ENCODE measurements at regions not wholly inside any gene's neighbourhood (a gene's known extent, or its start where the extent isn't known, plus 50 kb on each side); places are given as distances from the start of the nearest gene placed in this dataset.
A peak's percentile ranks its signal among the peaks of the same experiment; 100 is the strongest.
"Not testable (repeated sequence)": the region's sequence is repeated elsewhere in the genome, so short reads cannot be mapped to it uniquely, and the experiment has no call there.

GRCh38 chr18:60319129-60319528 is 53.4 kb downstream of the MC4R start:
- DNase-seq, result no peak

- DNase-seq, result no peak
These were observed 60.8 kb downstream of the MC4R start for GRCh38 chr18:60311676-60312360.

DNA sequence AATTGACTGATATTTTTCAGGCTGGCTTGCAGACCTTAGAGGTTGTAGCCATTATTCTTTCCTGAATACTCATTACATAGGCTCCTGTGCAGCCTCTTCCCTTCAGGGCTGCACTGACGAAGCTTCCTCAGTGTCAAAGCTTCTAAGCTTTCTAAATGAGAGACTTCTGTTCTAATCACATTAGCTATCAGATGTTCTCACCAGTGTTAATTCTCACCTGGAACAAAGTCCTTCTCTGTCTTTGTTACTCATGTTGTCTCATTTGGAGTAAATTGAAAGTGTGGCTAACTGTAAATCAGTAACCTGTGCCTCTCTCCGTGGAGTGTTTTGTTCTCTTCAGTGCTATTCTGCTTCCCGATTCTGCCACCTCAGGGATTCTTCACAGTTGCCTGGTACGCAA is 76.9 kb downstream of the MC4R start:
- no peak for DNase-seq

DNA sequence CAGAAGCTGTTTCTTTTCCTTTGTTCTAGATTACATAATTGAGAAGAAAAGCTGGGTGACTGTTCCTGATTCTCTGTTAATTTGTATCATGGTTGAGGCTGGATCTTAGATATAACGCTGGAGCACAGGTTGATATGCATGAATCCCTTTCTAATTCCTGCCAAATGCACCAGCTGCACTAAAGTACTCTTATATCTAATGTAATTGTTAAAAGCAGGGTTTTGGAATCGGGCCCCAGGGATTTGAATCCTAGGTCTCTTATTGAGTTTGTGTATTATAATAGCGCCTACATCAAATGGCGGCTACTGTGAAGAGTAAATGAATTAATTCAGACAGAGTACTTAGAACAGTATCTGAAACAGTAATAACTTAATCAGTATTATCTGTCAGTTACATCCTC is 80.4 kb downstream of the MC4R start:
- DNase-seq, result no peak

DNA sequence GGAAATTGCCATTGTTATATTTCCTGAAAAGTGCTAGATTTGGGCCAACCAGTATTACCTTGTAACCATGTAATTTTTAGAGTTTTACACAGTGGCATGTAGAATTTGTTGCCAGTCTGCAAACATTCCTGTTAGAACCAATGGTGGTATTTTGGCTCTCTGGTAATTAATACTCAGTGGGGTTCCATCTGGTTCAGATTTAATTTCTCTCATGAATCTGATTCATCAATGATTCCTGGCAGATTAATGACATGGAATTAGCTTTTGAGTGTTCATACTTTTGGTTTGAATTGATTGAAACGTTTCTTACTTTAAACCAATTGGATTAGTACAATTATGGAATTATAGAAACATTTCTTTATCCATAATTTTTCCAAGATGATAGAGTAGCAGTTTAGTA is 93.2 kb downstream of the MC4R start:
- DNase-seq, result no peak

GRCh38 chr18:60277855-60278480 is 94.6 kb downstream of the MC4R start:
- no peak for DNase-seq

DNA sequence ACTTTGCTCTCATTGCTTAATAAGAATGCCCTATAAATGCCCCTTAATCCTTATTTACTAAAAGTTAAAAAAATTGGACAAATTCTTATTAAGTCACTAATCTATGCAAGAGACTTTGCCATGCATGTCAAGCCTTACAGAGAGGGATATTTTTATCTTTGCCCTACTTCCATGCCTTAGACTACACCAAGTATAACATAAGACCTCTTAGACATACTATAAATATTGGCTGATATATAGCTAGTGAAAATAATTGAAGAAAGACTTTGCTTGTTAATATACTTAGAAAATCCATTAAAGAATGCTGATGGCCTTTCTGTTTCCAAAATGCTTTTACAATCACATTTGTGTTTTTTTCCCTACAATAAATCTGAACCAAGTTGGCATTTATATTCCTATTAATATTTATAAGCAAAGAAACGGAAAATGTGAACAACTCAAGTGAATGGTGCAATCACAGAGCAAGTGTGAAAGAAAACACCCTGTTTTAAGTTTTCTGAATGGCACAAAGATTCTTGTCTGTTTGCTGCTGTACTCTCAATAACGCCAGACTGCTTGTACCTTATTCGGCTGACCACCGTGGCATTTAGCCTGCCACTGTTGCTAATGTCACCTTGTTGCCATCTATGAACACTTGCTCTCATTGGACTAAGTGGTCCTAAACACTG is 105.0 kb downstream of the MC4R start:
- no peak for DNase-seq

DNA sequence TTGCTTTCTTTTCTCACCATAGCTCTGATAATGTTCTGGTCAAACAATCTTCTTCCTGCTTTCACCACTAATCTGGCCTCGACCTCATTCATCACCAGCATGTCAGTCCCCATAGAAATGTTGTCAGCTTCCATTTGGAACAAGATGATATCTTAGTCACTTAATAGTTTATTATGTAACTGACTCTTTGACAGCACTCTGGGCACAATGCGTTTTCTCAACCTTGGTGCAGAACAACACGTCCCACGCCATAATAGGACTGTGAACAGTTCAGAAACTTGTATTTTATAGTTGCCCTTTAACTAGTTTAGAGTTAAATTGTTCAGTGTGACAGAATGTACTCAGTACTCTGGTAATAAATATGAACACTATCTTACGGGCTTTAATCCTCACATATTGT is 106.0 kb downstream of the MC4R start:
- DNase-seq, result no peak

DNA sequence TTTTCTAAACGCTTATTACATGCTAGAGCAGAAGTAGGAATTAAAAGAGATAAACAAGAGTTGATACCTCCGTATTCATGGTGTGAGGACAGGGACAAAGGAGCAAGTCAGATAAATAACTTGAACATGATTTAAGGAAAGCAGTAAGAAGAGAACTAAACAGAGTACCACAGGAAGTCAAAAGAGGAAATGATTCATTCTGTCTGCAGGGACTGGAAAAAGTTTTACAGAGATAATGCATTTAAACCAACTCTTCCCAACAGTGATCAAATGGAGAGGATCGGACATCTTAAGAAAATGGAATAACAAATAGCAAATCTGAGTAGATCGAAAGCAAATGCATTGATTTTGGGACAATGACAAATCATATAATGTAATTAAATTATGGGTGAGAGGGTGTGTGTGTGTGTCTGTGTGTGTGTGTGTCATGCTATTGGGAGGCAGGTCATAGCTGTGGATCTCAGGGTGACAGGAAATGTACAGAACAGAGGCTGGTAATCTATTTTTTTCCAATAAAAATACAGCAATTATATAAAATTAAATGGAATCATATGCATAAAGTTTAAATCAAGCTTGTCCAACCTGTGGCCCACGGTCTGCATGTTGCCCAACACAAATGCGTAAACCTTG is 113.4 kb downstream of the MC4R start:
- DNase-seq, result peak; percentile 1 to 67

DNA sequence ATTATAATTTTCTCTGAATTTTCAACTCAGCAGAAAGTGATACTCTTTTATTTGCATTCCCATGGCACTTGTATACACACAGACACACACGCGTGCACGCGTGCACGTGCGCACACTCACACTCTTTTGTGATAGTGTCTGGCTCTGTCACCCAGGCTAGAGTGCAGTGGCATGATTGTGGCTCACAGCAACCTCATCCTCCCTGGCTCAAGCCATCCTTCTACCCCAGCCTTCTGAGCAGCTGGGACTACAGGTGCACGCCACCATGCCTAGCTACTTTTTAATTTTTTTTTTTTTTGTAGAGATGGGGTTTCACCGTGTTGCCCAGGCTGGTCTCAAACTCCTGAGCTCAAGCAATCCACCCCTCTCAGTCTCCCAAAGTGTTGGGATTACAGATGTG is 123.2 kb downstream of the MC4R start:
- no peak for DNase-seq

- DNase-seq, result no peak
These were observed 123.9 kb downstream of the MC4R start for GRCh38 chr18:60248336-60249330.

DNA sequence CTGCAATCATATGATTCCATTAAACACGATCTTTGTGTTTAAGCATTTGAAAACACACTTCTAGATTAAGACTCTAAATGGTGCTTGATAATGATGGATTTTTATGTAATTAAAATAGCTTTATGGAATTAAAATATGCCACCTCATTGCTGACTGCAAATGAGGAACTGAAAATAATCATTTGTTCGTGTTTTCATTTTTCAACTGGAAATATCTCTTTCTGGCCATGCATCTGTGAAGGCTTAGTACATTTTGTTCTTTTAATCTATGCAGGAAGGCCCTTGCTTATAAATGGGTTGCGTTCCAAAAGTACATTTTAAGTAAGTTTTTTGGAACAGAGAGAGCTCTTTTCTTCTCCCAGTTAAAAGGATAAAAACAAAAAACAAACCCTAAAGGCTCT is 125.5 kb downstream of the MC4R start:
- DNase-seq, result no peak

GRCh38 chr18:60246606-60247005 is 126.0 kb downstream of the MC4R start:
- no peak for DNase-seq

DNA sequence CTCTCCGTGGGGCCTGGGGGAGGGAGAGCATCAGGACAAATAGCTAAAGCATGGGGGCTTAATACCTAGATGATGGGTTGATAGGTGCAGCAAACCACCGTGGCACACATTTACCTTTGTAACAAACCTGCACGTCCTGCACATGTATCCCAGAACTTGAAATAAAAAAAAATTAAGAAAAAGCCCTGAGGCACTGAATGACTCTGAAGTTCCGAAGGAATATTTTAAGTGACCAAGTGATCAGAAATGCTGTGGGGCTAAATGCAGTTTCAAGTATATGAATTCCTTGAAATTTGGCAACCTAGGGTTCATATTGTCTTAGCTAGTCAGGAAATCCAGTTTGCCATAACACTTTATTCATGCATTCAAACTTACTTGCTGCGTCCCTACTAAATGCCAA is 127.5 kb downstream of the MC4R start:
- DNase-seq, result no peak

DNA sequence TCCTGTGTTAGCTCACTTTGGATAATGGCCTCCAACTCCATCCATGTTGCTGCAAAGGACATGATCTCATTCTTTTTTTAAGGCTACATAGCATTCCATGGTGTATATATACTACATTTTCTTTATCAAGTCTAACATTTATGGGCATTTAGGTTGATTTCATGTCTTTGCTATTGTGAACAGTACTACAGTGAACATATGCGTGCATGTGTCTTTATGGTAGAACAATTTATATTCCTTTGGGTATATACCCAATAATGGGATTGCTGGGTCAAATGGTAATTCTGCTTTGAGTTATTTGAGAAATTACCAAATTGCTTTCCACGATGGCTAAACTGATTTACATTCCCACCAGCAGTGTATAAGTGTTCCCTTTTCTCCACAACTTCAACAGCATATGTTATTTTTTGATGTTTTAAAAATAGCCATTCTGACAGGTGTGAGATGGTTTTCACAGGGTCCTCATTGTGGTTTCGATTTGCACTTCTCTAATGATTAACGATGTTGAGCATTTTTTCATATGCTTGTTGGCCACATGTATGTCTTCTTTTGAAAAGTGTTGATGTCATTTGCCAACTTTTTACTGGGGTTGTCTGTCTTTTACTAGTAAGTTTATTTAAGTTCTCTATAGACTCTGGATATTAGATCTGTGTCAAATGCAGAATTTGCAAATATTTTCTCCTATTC is 133.4 kb downstream of the MC4R start:
- DNase-seq, result not testable (repeated sequence)

DNA sequence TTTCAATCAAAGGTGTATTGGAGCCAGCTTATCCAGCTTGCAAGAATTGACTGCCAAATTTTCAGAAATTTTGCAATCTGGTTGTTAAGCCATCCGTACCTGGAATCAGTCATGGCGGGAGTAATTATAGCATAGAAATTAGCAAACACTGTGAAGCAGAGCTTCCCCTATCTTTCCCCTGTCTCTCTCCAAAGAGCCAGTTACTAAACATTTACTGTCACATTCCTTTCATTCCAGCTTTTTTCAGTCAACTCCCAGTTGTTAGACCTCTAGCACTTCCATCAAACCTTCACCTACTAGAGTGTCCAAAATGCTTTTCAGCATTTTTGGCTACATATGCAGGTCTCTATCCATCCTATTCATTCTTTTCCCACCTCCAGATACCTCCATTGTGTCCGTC is 137.4 kb downstream of the MC4R start:
- peak in 1 of 2 experiments; percentile 1 for DNase-seq

DNA sequence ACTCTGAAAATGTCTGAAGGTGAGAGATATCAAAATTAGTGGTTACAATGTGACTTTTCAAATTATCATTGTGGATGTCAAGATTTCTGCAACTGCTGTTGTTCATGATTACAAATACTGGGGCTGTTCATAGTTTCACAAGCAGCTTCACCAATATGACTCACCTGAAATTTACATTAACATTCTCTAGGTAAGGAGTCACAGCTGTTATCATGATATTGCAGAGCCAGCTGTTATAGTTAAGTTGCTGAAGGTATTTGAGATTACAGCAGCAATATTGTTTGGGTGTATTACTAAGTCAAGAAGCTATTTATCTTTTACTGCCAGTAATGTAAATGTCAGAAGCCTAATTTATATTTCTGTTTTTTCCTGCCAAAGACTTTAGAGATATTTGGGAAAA is 140.0 kb downstream of the MC4R start:
- peak; percentile 3 to 66 for DNase-seq

DNA sequence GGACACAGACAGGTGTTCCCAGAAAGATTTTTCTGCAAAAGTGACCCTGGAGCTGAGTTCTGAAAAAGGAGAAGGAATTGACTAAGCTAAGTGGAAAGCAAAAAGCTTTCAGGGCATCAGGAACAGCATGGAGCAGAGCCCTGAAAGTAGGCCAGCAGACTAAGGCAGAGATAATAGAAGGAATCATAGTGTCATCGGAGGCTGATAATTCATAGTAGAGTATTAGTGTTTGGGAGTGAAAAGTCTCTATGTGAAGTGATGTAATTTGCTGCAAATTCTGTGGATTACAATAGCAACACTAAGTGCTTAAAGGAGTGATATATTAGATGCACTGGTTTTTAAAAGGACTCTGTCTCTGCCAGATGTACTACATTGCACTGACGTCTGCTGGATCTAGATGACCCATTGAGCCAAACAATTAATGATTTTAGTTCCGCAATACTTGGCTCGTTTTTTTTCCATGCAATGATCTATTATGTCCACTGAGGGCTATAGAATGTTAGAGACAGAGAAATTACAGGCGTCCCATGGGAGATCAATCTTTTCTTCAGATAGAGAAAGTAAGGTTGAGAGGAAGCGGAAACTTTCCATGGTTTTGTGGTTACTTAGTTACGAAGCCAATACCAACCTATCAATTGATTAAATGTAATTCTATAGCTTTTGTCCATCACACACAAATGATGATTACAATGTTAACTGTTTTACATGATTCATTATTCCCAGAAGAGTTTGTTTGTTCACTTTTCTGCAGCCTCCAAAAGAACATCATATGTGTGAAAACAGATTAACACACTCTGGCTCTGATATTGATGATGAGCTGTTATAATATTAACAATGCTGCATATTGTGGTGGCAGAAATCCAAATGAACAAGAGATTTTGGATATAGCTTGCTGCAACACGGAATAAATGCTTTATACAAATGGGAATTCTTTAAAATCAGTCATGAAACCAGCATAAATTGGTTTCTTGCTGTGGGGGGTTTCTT is 143.7 kb downstream of the MC4R start:
- no peak for DNase-seq

DNA sequence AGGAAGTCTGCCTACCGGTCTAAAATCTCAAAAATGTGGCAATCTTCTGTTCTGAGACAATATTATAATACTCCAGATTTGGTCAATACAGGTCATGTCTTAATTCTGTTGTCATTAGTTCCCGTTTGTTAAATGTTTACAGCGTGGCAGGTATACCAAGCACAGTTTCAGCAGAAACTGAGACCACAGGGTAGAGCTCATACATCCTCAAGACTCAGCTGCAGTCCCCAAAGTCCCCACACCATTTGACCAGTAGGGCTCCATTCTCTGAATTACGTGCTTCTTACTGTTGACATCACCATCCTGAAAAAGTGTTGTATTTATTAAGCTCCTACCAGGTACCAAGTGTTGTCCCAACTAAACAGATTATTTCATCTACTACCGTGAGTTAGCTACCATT is 157.1 kb downstream of the MC4R start:
- no peak for DNase-seq

GRCh38 chr18:60209042-60209441 is 163.5 kb downstream of the MC4R start:
- no peak for DNase-seq

- no peak for DNase-seq
These were observed 169.9 kb downstream of the MC4R start for GRCh38 chr18:60202708-60203107.

Data from SW 1271 (cell line).